HG03045 (cell line): ENCODE measurements at regions not wholly inside any gene's neighbourhood (a gene's known extent, or its start where the extent isn't known, plus 50 kb on each side); places are given as distances from the start of the nearest gene placed in this dataset.
A peak's percentile ranks its signal among the peaks of the same experiment; 100 is the strongest.

Experiments
- ATAC-seq: cut with Tn5 transposase; IDR thresholded peaks from one replicate; pipeline ENCODE4 v1.9.1; 2021; ENCODE audit warnings: mild to moderate bottlenecking, moderate library complexity; ENCODE audit not compliant: unreplicated experiment

- ATAC-seq: no peak
These were observed 49.7 kb downstream of the KLF12 start for GRCh38 chr13:74084375-74084935.

GRCh38 chr13:74082741-74083160, 51.5 kb downstream of the KLF12 start:
- ATAC-seq: no peak

- ATAC-seq: no peak
These were observed 53.4 kb downstream of the KLF12 start for GRCh38 chr13:74080762-74081161.

GRCh38 chr13:74077792-74078191, 56.4 kb downstream of the KLF12 start:
- no peak for ATAC-seq

- ATAC-seq: no peak
These were observed 56.8 kb downstream of the KLF12 start for GRCh38 chr13:74077375-74077774.

GRCh38 chr13:74074723-74075122, 59.5 kb downstream of the KLF12 start:
- ATAC-seq: no peak

GRCh38 chr13:74073274-74073673, 60.9 kb downstream of the KLF12 start:
- ATAC-seq: no peak

GRCh38 chr13:74070513-74070912, 63.7 kb downstream of the KLF12 start:
- ATAC-seq: no peak

- no peak for ATAC-seq
These were observed 64.1 kb downstream of the KLF12 start for GRCh38 chr13:74070065-74070464.

GRCh38 chr13:74068471-74068870, 65.7 kb downstream of the KLF12 start:
- ATAC-seq: no peak

GRCh38 chr13:74067818-74068217, 66.4 kb downstream of the KLF12 start:
- no peak for ATAC-seq

- ATAC-seq: no peak
These were observed 67.3 kb downstream of the KLF12 start for GRCh38 chr13:74066937-74067336.

- no peak for ATAC-seq
These were observed 69.3 kb downstream of the KLF12 start for GRCh38 chr13:74064805-74065312.

- no peak for ATAC-seq
These were observed 70.6 kb downstream of the KLF12 start for GRCh38 chr13:74063533-74064100.

GRCh38 chr13:74062933-74063332, 71.3 kb downstream of the KLF12 start:
- peak; percentile 90 for ATAC-seq

- no peak for ATAC-seq
These were observed 72.1 kb downstream of the KLF12 start for GRCh38 chr13:74061926-74062595.

- ATAC-seq: no peak
These were observed 77.2 kb downstream of the KLF12 start for GRCh38 chr13:74056801-74057542.

- ATAC-seq: no peak
These were observed 81.7 kb downstream of the KLF12 start for GRCh38 chr13:74052402-74052928.

- ATAC-seq: no peak
These were observed 85.4 kb downstream of the KLF12 start for GRCh38 chr13:74048756-74049155.

GRCh38 chr13:74047931-74048600, 86.1 kb downstream of the KLF12 start:
- no peak for ATAC-seq

- ATAC-seq: no peak
These were observed 87.8 kb downstream of the KLF12 start for GRCh38 chr13:74046431-74046830.
